Caki2 (cell line): ENCODE measurements at regions not wholly inside any gene's neighbourhood (a gene's known extent, or its start where the extent isn't known, plus 50 kb on each side); places are given as distances from the start of the nearest gene placed in this dataset.

Source experiments
- DNase-seq: peaks from one replicate; pipeline ENCODE4 v3.0.0-alpha.2; 2015; ENCODE audit warnings: low read depth
- in situ Hi-C: cut with HindIII; loops from 2 replicates; pipeline ENCODE4 v1.10.0; 2016; ENCODE audit warnings: low sequenced_read_pairs, low pct_unique_long_range_greater_than_20kb, mixed read lengths

GRCh38 chr10:78276139-78276538 is 242.5 kb downstream of the RPS24 start:
- in situ Hi-C loops = no loop called here
- no peak for DNase-seq

DNA sequence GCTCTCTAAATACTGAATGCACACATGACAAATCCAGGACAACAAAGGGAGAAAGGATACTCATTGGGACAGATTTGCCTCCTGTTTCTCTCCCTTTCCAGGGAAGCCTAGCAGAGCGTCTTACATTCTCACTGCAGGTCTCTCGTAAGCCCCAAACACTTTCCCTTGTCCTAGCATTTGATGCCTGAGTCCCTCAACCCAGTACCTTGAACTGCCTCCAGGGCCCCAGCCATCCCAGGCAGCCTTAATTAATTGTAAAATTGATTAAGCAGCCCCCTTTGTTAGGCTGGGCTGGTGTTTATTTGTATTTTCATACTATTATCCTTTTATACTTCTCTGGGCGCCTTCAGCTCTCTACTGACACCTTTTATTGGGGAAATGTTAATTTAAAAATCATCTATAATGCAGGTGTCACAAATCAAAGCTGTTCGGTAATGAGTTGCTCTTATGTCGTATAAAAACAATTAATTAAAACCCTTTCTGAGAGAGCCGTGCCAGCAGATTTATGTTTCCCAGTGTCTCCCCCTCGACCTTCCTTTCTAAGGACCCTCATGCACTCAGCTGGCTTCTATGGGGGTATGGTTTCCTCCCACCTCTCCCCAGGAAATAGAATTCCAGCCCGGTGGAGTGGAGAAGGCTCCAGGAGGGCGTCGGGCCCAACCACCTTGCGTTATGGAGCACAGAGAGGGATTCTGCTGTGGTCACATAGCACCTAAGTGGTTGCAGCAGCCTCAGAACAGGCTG is 243.8 kb downstream of the RPS24 start:
- DNase-seq = no peak
- in situ Hi-C loops = no loop called here

GRCh38 chr10:78278058-78278404 is 244.4 kb downstream of the RPS24 start:
- DNase-seq = no peak
- in situ Hi-C loops = no loop called here

- DNase-seq = no peak
- in situ Hi-C loops = no loop called here
These were observed 246.1 kb downstream of the RPS24 start for GRCh38 chr10:78279756-78280155.

DNA sequence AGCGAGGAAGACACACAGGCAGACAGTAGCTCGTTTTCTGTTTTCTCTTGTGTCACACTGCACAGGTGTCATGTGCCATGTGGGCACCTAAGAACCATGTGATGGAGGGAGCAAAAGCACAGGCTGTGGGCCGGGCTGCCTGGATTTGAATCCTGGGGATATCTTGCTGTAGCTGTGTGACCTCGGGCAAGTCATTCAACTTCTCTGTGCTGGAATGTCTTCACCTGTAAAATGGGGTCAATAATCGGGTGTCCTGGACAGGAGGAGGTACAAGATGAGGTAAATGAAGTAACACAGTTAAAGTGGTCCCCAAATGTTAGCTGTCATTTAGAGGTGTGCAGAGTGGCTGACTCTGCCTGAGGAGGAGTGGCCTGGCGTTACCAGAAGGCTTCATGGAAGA is 246.9 kb downstream of the RPS24 start:
- DNase-seq = no peak
- in situ Hi-C loops = no loop called here

DNA sequence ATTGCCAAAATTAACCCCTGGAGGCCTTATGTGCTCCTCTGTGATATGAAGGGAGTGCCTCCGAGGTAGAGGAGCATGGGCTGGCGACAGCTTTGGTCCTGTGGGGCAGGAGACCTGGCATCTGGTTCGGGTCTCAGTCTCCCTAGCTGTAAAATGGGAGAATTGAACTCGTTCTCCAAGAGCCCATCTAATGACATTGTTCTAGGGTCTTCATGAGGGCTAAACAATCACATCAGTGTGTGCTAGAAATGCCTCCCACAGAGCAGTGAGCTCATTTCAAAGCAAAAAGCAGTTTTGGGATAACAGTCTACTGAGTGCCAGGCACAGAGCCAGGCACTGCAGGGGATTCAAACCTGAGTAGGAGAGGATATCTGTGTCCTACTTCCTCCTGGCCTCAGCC is 248.0 kb downstream of the RPS24 start:
- in situ Hi-C loops = no loop called here
- DNase-seq = no peak

DNA sequence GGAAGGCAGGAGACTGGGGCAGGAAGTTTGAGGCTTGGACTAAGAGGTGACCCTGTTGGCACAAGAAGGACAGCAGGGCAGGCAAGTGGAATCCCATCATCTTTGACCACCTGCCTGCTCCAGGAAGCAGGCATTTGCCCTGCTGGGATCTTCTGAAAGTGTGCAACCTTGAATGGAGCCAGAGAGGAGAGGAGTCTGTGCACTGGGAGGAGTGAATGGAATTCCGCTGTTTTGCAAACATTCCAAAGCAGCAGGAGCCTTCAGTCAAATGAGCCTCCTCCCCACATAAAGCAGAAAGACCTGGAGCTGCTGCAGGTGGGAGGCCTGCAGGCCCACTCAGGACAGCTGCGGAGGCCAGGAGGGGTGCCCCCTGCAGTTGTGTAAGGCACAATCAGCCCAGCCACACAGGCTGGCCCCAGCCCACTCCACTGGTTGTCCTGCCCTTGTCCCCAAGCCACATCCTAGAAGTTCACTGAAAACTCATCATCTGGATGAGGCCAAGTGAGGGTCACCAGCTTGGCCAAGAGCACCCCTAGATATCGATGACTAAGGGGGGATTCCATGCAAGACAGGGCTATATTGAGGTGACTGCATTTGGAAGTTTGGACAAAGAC is 249.5 kb downstream of the RPS24 start:
- in situ Hi-C loops = no loop called here
- no peak for DNase-seq

DNA sequence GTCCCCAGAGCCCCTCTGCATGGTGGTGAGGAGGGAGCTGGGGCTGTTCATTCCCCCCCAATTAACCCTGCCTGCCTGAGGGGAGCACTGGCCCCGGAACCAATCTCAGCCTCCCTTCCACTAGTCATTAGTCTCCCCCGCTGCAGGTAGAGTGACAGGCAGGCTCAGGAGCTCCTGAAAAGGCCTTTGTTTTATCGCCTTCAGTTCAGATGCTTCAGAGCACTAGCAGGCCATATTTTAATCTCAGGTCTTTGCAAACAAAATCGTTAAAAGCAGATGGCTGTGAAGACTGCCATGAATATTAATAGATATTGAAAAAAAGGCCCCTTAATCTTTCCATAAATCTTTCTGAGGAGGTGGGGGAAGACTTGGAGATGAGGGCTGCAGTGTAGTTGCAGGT is 250.7 kb downstream of the RPS24 start:
- in situ Hi-C loops = no loop called here

DNA sequence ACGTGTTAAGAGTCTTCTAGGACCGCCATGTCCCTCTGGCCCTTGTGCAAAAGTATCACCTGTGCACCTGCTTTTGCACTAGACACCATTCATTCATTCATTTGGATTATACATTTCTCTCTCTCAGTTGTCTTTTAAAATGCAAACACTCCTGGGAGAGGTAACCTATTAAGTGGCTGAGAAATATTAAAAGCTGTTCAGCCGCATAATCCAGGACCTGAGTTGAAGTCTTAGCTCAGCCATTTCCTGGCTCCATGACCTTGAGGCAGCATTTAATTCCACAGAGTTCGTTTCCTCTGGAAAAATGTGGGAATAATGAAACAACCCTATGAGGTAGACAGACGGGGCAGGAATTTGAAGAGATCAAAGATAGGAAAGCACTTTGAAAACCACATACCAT is 251.6 kb downstream of the RPS24 start:
- no peak for DNase-seq
- in situ Hi-C loops = no loop called here

More for the DNA sequence above, 250.7 kb downstream of the RPS24 start:
- no peak for DNase-seq

- in situ Hi-C loops = no loop called here
- no peak for DNase-seq
These were observed 252.5 kb downstream of the RPS24 start for GRCh38 chr10:78286186-78286585.

GRCh38 chr10:78286668-78287067 is 253.0 kb downstream of the RPS24 start:
- in situ Hi-C loops = no loop called here
- DNase-seq = no peak

GRCh38 chr10:78287618-78288017 is 254.0 kb downstream of the RPS24 start:
- no peak for DNase-seq
- in situ Hi-C loops = no loop called here

DNA sequence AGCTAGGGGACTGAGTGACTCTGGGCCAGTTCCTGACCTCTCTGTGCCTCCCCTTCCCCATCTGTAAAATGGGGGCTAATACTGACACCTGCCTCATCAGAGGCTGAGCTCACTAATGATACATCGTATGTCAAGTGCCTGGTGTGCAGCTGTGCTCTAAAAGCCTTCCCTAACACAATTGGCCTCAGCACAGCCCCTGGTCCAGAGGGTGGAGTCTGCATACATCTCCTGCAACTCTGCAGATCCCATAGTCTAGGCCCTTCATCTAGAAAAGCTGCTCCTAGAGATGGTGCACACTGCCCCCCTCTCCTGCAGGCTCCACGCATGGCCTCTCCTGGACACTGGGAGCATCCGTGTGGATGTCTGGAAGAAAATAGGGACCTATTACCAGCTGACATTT is 255.0 kb downstream of the RPS24 start:
- no peak for DNase-seq
- in situ Hi-C loops = no loop called here

GRCh38 chr10:78290131-78290750 is 256.6 kb downstream of the RPS24 start:
- no peak for DNase-seq
- in situ Hi-C loops = no loop called here

GRCh38 chr10:78291722-78292121 is 258.1 kb downstream of the RPS24 start:
- DNase-seq = no peak
- in situ Hi-C loops = no loop called here

- no peak for DNase-seq
- in situ Hi-C loops = no loop called here
These were observed 258.8 kb downstream of the RPS24 start for GRCh38 chr10:78292250-78292981.

GRCh38 chr10:78292982-78293865 is 259.6 kb downstream of the RPS24 start:
- DNase-seq = no peak
- in situ Hi-C loops = no loop called here

GRCh38 chr10:78295242-78295641 is 261.6 kb downstream of the RPS24 start:
- in situ Hi-C loops = no loop called here
- no peak for DNase-seq
